SK-N-MC (cell line): ENCODE measurements at regions not wholly inside any gene's neighbourhood (a gene's known extent, or its start where the extent isn't known, plus 50 kb on each side); places are given as distances from the start of the nearest gene placed in this dataset.

ENCODE experiments used
- EZH2 ChIP-seq: fragments of 200-600 bp; sonication (generic); IDR thresholded peaks from one replicate; pipeline ENCODE4 v1.6.1; 2017; ENCODE audit warnings: antibody characterized with exemption
- POLR2AphosphoS5 ChIP-seq: IDR thresholded peaks from 2 replicates; pipeline ENCODE4 v1.6.1; 2012; ENCODE audit warnings: mild to moderate bottlenecking, low read depth, low read length, borderline replicate concordance

DNA sequence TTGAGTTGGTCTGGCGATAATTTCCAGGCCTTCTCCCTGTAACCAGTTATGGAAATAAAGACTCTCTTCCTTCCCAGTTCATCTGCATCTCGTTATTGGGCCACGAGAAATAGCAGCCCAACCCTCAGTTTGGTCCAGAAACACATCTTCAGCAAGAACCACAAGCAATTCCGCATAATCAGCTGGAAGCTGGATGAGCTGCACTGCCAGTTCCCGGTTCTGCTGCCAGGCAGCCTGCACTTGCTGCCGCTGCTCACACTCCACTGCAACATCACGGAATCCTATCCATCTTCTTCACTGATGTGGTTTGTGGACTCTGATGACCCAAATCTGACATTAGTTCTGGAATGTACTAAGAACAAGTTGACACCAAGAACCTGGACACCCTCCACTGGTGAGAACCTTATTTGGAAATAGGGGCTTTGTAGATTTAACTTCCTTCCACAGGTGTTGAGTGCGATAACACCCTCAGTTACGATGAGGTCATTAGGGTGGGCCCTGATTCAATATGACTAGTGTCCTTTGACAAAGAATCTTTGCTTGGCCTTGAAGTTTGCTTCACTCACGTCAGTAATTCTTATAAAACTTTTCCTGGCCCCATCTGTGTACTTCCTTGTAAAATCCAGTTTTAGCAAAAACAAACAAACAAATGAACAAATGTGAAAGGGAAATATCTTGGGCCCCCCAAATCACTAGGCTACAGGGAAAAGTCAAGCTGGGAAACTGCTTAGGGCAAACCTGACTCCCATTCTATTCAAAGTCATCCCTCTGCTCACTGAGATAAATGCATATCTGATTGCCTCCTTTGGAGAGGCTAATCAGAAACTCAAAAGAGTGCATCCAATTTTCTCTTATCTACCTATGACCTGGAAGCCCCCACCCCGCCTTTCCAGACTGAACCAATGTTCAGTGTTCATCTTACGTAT, 221.9 kb upstream of the PROK2 start:
- TF ChIP-seq EZH2, result no peak
- TF ChIP-seq POLR2AphosphoS5, result no peak
